Fibroblast of skin of right biceps (primary cell): ENCODE measurements at regions not wholly inside any gene's neighbourhood (a gene's known extent, or its start where the extent isn't known, plus 50 kb on each side); places are given as distances from the start of the nearest gene placed in this dataset.

Source experiments
- DNase-seq: peaks from one replicate; pipeline ENCODE4 v3.0.0-alpha.2; 2013

DNA sequence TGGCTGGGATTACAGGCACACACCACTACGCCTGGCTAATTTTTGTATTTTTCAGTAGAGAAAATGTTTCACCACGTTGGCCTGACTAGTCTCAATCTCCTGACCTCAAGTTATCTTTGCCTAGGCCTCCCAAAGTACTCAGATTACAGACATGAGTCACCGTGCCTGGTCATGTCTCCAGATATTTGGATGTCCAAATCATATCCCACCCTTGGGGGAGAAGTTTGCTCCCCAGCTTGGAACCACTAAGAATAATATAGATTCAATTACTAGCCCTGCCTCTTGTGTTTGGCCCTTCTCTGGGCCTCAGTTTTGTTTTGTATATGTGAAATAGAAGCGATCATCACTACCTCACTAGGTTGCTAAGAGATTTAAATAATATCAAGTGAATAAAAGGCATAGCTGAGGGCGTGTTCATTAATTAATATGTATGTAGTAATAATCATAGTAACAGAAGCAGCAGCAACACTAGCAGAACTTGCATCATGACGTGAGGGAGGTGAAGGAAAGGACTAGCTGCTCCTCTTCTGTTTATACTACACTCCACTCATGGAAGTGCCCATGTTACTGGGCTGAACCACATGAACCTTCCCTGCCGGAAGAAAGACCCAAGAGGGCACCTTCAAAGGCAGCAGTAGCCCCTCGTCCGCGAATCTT, 253.6 kb upstream of the XYLT1 start:
- peak; percentile 89 for DNase-seq

DNA sequence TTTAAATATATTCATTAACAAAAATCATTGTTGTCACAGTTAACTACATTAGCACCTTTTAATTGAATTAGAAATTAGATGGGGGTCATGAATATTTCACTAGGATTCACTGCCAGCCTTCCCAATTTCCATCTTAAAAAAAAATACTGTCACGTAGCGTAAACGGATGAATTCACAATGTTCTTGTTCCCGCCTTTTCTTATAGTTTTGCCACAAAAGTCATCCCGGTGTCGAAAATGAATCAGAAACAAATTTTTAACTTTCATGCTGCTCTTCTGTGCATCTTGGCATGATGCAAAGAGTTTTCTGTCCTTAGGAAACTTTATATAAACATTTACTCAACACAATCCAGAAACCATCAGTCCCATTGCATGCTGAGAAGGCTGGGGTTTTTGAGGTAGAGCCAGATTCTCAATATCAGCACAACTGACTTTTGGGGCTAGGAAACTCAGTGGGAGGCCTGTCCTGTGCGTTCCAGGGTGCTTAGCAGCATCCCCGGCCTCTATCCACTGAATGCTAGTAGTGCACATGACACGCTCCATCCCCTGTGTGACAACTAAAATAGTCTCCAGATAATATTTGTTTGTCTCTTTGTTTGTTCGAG, 252.9 kb upstream of the XYLT1 start:
- peak; percentile 70 for DNase-seq

DNA sequence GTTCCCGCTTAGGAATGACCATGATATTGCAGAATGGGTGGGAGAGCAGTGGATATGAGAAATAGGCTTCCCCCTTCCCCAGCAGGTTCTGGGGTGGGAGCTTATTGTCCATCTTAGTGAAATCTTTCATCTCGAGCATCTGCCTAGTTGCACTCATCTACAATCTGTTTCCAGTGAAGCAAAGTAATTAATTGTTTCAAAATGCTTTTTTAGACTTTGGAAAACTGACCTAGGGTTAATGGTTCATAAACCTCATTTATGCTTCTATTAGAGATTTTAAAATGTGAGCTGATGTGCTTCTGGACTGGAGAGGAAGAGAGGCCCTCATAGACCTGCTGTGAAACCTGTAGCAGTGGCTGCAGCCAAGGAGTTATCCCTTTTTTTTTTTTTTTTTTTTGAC, 247.7 kb upstream of the XYLT1 start:
- no peak for DNase-seq

DNA sequence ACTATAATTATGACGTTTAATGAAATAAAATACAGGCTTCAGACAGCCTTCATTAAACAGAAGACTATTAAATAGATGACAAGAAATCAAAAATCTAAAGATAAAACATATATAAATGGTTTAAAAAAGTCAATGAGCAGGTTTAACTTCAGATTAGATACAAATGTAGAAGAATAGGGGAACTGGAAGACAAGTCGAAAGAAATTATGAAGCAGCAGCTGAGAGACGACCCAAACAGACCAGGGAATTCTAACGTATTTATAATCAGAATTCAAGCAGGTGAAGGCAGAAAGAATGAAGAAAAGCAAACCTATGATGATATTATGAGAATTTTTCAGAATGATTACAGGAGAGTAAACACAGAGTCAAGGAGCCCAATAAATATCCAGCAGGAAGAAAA, 235.1 kb upstream of the XYLT1 start:
- DNase-seq, result no peak

DNA sequence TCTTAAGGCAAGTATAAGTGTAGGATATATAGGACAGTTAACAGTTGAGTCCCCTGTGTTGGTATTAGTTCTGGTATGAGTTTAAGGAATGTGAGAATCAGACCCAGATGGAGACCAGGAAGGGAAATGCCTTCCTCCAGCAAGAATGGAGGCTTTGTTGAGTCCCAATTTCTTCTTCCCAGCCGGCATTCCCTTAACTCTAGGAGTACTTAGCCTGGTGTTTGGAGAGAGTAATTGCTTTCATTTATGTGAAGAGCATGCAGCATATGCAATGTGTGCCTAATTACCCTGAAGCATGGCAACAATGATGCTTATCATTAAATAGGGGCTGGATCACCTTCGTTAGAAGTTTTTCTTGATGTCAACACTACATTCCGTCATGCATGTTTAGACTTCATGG, 225.9 kb upstream of the XYLT1 start:
- DNase-seq, result peak; percentile 7

DNA sequence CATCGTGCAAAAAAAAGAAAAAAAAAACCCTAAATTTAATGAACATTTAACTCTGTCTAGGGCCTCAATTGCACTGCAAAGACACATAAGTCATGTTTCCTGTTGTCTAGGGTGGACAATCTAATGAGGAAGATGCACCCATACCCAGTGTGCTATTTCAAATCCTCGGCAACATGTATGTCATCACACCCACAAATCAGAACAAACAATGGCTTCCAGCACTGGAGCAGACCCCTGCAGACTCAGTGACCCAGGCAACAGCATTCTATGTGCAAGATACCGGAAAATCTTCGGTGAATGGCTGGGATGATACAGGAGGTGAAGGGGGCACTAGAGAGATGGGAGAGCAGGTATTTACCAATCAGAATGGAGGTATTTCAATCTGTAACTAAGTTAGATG, 221.7 kb upstream of the XYLT1 start:
- no peak for DNase-seq

DNA sequence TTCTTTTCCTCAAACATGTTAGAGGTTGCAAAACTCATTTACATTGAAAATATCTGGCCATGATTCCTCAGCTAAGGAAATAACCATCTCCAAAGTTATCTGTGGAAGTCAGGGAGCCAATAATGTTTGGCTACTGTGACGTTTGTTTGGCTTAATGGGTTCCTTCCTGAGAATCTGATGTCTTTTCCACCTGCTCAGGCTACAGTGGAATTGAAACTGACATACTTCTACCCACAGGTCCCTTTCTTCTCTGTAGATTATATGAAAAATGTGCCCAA, 221.1 kb upstream of the XYLT1 start:
- peak; percentile 4 for DNase-seq

DNA sequence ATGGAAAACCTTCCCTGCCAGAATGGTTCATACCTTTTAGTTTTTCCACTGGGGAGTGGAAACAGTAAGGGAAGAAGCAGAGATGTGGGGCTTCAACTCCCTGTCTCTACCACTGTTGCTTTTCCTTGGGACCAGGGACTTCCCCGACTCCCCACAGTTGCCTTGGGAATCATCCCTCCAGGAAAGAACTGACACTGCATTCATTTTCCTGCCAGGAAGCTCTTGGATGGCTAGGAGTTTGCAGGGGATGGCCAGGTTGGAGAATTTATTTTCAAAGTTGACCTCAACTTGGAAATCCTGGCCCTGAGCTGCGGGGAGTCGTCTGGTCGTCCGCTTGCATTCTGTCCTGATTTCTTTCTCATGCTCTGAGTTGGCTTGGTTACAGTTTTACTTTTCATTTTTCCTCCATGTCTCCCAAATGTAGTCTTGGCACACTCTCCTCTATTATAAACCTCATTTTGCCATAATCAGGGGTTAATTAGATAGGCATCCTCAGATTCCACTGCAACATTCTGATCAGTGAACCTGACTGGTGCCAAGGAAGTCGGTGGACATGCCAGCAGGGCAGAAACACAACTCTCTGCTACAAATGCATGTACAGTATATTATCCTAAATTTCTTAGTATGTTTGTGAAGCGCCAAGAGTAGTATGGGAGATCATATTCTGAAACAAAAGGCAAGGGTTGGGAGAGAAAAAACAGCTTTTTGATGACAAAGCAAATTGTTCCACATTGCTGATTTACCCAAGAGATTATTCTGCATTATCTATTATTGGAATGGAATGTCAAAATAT, 220.5 kb upstream of the XYLT1 start:
- DNase-seq, result no peak

DNA sequence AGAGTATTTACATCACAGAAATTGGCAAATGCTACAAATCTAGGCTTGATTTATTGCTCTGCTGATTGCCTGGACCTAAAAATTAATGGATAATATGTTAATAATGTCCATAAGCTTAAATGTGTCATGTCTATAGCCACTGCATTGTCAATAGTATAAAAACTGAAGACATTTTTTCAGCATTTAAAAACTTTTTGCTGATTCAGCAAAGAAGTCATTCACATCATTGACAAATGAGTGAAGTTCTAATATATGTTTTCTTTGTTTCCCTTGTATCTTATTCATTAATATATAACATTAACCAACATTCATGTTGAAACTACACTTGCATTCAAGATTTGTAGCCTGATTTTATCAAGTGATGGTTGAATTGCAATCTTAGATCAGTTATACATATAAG, 214.7 kb upstream of the XYLT1 start:
- no peak for DNase-seq

DNA sequence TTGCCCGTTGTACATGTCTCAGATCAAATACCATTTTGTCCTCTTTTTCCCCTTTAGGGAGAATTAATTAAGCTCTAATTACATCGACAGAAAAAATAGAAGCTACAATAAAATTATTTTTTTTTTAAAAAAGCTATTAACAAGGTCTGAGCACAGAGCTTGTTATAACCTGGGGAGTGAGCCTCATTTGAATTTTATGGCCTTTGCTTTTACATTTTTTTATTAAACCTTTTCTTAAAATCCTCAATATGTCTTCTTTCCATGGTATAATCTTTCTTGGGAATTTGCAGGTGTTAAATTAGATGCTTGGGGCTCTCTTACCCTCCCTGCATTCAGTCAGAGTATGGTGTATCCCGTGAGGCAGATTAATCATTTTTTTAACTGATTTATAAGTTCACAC, 212.5 kb upstream of the XYLT1 start:
- DNase-seq, result no peak

DNA sequence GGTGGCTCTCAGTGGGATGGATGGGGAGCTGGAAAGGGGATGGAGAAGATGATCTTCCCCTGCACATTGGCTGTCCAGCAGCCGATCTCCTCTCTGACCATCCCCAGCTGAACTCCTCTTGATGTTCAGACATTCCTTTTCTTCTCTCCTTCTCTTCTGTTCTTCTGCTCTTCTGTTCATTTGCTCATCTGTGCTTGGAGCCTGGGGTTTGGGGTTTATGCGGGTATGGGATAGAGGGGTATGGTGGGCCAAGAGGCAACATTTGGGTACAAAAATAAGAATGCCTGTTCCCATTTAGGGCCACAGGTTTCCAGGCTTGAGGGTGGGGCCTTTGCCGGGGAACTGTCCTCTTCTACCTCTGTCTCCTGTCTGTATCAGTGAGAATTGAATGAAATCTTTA, 205.4 kb upstream of the XYLT1 start:
- DNase-seq, result no peak

DNA sequence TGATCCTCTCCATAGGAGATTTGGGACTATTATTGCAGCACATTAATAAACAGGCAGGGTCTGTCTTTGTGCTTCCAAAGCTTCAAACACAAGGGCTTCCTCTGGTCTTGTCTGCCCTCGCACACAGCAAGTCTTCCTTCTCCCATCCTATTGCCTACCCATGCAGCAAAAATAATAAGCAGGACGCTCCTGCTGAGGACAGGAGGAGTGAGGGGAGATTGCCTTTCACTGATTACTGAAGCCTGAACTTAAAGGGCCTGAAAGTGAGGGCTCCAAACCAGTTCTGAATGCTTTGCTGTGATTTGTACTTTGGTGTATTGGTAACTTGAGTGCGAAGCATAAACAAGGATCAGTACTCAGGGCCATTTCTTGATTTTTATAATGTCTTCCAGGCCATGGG, 197.6 kb upstream of the XYLT1 start:
- no peak for DNase-seq

DNA sequence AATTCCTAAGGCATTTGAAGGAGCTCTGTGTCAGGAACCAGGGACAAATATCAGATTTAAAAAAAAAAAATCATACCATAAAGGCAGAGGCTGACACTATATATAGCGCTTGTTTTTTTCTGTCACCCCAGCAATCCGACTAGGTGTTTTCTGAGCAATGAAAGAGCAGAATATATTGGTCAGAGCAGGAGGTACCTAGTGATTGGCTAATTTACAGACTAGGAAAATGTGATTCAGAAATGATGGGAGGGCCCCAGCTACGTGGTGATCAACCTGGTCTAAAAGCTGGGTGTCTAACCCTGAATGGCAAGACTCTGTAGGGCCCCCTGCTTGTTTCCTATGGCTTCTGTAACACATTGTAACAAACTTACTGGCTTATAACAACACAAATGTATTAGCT, 195.5 kb upstream of the XYLT1 start:
- DNase-seq, result no peak

DNA sequence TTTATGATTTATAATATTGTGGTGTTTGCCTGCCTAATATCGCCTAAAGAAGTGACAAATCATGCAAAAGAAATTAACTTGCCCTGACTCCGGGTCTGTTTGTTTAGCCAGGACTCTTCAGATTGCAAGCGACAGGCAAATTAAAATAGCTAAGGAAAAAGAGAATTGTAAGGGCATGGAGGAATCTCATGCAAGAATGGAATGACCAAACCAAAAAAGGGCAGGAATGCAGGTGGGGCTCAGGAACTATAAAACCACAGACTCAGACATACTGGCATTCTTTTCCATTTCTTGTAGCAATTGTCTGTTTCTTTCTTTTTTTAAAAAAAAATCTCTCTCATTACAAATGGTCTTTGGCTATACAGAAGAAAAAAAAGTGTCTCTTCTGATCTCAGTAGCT, 188.1 kb upstream of the XYLT1 start:
- DNase-seq, result peak; percentile 27

DNA sequence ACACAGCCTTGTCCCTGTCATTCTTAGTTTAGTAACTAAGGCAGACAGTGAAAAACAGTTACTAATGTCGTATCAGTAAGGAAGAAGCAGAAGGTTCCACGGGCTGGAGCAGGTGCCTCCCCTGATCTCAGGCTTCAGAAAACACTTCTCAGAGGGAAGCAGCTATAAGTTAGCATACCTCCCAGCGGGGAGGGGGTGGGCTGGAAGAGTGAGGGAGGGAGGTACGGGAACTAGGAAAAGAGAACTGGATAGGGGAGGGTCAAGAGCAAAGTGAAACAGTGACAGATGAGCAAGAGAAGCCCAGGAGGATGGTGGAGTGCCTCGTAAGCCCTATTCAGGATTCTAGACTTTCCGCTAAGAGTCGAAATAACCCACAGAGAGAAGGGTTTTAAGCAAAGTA, 186.3 kb upstream of the XYLT1 start:
- no peak for DNase-seq

DNA sequence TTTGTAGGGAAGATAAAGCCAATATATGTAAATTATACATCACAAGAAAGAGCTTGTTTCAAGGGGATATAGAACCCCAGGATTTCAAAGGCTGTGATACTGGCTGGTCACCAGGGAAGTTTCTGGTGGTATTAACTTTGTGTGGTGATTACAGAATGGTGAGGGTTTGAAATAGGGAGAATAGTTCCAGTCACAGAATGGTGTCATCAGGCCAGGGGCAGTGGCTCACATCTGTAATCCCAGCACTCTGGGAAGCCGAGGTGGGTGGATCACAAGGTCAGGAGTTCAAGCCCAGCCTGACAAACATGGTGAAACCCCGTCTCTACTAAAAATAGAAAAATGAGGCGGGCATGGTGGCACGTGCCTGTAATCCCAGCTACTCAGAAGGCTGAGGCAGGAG, 183.8 kb upstream of the XYLT1 start:
- no peak for DNase-seq

DNA sequence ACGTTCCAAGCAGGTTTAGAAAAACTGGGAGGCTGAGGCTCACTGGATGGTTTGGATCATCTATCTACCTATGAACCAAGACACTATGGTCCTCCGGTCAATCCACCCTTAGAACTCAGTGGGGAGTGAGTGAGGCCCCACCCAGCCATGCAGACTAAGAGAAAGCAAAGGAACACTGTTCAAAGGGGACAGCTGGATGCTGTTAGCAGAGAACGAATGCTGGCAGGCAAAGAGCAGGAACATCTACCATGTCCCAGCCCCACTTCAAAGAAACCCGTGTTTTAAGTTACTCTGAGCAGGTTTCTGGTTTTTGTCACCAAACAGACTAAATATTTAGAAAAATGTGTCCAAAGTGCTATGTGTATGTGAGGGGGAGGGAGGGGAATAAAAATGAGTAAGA, 183.4 kb upstream of the XYLT1 start:
- DNase-seq, result no peak

DNA sequence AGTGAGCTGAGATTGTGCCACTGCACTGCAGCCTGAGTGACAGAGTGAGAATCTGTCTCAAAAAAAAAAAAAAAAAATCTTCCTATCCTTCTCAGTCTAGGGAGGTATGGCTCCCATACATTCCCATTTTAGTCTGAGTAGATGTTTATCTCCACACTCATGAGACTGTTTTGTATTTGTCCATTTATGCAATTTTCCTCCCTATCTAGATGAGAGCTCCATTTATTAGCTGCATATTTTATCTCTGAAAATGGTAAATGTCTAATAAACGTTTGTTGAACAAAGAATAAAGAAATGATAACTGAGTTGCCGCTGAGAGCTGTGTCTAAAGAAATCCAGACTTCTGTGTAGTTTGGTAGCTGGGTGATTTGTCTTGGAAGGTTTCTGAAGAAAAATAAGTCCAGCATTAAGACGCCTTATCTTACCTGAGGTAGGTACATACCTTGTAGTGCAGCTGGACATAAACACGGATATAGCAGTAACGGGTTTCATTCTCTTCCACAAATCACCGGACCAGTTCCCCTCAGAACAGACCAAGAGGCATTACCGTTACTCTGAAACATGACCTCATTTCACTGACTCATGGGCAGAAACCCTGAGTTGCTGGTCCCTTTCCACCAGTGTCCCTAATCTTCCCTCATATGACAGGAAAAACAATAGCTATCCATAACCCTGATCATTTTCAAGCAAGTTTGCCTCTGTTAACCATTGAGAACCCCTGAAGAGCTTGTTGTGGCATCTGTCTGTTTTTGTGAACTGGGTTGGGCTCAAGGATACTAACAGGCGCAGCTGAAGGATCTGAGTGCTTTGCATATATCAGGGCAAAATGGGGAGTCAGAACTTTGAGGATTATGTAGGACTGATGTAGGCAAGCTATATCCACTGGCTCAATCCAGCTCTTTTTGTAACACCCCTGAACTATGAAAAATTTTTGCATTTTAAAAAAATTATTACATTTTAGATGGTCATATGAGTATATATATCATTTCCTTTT, 177.4 kb upstream of the XYLT1 start:
- no peak for DNase-seq

DNA sequence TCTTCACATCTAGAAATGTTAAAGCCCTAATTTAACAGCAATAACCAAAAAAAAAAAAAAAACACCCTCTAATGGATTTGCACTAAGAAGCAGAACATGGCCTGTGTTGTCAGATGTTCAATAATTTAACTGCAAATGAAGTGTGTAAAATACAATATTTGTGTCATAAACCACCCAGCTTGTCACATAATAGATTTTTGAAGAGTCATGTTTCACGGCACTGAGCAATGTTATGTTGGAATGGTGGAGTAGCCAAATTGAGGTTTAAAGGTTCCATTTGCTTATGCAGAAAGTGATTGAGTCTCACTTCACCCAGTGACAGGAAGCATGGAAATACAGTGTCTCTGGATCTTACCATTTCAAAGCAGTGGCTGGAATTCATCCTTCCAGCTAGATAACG, 173.2 kb upstream of the XYLT1 start:
- no peak for DNase-seq

DNA sequence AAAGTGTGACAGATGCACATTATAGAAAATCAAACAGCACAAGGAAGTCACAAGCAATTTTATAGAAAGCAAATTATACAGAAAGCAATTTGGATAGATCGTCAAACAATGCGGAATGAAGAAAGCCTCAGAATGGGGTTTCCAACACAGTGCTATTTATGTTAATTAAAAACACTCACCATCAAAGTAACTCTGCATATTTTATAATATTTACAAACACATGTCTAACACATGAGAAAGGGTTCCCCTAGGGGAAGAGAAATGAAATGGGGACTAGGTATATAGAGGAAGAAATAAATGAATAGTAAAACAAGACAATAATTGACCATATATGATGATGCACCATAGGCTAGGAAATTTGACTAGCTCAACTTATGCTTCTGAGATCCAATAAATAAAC, 171.2 kb upstream of the XYLT1 start:
- no peak for DNase-seq

DNA sequence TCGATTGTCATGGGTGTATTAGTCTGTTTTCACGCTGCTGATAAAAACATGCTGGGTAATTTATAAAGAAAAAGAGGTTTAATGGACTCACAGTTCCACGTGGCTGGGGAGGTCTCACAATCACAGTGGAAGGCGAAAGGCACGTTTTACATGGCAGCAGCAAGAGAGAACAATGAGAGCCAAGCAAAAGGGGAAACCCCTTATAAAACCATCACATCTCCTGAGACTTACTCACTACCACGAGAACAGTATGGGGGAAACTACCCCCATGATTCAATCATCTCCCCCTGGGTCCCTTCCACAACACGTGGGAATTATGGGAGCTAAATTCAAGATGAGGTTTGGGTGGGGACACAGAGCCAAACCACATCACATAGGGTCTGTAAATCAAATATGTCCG, 167.4 kb upstream of the XYLT1 start:
- DNase-seq, result no peak

DNA sequence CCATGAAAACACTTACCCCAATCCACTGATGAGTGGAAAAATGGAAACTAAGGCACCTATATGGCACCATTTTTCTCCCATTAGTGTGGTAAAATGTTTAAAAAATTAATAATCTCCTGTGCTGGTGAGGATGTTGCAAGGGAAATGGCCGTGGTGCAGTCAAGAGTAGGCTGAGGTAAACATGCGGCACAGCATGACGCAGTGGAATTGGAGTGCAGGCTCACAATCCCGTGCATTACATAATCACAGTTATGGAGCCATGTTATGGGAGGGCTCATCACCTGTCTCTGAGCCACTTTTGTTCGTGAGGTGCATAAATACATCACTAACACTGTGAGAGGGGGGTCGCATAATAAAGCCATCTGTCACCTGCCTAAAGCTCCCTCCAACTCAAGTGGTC, 164.4 kb upstream of the XYLT1 start:
- no peak for DNase-seq

DNA sequence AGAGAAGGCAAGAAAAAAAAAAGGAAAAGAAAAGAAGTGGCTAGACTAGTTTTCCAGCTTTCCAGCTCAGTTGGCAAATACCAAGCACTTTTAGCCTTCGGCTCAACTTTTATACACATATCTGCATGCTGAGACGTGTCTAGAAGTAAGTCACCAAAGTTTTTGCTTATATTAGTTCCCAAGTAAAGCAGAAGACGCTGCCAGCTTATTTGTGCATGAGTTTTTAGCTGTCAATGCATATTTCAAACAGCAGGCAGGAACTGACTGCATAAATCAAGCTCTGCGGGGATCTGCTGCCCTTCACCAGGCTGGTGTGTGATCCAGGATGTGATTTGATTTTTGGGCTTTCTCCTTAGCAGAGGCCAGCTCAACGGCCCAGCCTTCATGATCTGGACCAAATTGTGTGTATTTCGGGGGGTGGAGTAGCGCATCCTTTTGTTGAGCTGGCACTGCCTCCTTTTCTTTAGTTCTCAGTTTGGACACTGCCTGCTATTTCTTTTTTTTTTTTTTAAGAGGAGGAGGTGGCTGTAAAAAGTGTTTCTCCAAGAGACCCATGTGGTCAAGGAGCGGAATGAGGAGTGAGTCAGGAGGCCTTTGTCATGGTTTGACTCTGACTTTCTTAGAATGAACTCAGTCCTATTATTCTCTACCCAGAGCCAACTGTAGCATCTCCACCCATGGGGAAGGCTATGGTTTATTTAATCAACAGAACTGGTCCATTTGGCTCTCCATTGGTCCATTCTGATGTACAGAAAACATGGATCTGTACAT, 162.6 kb upstream of the XYLT1 start:
- DNase-seq, result peak; percentile 31
